ENCODE measurements at regions not wholly inside any gene's neighbourhood (a gene's known extent, or its start where the extent isn't known, plus 50 kb on each side); places are given as distances from the start of the nearest gene placed in this dataset.

- no peak for TF ChIP-seq POLR2AphosphoS5 (IDR thresholded peaks at IDR 0.05)
- no peak for TF ChIP-seq POLR2A (IDR thresholded peaks at IDR 0.05)
- no peak for TF ChIP-seq CTCF (IDR thresholded peaks at IDR 0.05)
Measured at GRCh38 chr4:138475116-138475515, 233.0 kb upstream of the SLC7A11 start.
